Type B pancreatic cell (in vitro differentiated cells): ENCODE measurements at regions not wholly inside any gene's neighbourhood (a gene's known extent, or its start where the extent isn't known, plus 50 kb on each side); places are given as distances from the start of the nearest gene placed in this dataset.

ENCODE experiments used
- DNase-seq: peaks from one replicate; pipeline ENCODE4 v3.0.0; 2021; ENCODE audit warnings: mixed read lengths; ENCODE audit not compliant: unreplicated experiment; ENCODE audit errors: extremely low spot score
- H3K27ac Mint-ChIP-seq: 2 replicates; pipeline ENCODE4 v1.8.0; 2021; ENCODE audit warnings: mild to moderate bottlenecking, mixed read lengths
- H3K27me3 Mint-ChIP-seq: 2 replicates; pipeline ENCODE4 v1.8.0; 2021; ENCODE audit warnings: mixed read lengths
- H3K36me3 Mint-ChIP-seq: 2 replicates; pipeline ENCODE4 v1.8.0; 2021; ENCODE audit warnings: mixed read lengths
- H3K4me1 Mint-ChIP-seq: one replicate; pipeline ENCODE4 v1.8.0; 2021; ENCODE audit warnings: mixed read lengths; ENCODE audit not compliant: unreplicated experiment
- H3K4me3 Mint-ChIP-seq: 2 replicates; pipeline ENCODE4 v1.8.0; 2021; ENCODE audit warnings: mild to moderate bottlenecking, mixed read lengths
- H3K9me3 Mint-ChIP-seq: 2 replicates; pipeline ENCODE4 v1.8.0; 2021; ENCODE audit warnings: mixed read lengths
- TF ChIP-seq, protein P1 (sequence below): fragments of 200-600 bp; sonication (generic); conservative IDR thresholded peaks from 2 replicates; pipeline ENCODE4 v1.5.0; 2021; ENCODE audit warnings: antibody characterized with exemption, mild to moderate bottlenecking

DNA sequence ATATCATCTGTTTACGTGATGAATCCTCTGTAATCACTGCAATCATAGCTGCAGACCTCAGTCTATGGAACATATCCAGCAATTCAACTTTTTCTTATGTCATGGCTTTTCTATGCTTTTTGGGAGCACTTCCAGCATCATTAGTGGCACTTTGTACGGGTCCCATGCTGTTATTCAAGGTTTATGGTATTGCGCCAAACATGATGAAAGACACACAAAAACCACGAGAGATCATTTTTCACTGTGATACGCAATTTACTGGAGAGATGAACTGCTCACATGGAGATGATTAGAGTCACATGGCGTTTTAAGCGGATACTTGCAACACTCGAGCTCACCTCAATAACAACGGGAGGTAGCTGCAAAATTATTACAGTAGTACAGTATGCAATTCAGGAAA lies 2101.7 kb upstream of the PCDH20 start:
- TF ChIP-seq, protein P1, sequence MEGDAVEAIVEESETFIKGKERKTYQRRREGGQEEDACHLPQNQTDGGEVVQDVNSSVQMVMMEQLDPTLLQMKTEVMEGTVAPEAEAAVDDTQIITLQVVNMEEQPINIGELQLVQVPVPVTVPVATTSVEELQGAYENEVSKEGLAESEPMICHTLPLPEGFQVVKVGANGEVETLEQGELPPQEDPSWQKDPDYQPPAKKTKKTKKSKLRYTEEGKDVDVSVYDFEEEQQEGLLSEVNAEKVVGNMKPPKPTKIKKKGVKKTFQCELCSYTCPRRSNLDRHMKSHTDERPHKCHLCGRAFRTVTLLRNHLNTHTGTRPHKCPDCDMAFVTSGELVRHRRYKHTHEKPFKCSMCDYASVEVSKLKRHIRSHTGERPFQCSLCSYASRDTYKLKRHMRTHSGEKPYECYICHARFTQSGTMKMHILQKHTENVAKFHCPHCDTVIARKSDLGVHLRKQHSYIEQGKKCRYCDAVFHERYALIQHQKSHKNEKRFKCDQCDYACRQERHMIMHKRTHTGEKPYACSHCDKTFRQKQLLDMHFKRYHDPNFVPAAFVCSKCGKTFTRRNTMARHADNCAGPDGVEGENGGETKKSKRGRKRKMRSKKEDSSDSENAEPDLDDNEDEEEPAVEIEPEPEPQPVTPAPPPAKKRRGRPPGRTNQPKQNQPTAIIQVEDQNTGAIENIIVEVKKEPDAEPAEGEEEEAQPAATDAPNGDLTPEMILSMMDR: no peak
- H3K9me3 Mint-ChIP-seq: peaks cover 5% of the 10 kb centered on the region
- no peaks in the 10 kb centered on the region for H3K36me3 Mint-ChIP-seq
- no peak overlapping the region for H3K4me3 Mint-ChIP-seq
- H3K27ac Mint-ChIP-seq: no peak overlapping the region
- DNase-seq: no peak
- no peaks in the 10 kb centered on the region for H3K27me3 Mint-ChIP-seq
- peaks cover 4% of the 10 kb centered on the region for H3K4me1 Mint-ChIP-seq

DNA sequence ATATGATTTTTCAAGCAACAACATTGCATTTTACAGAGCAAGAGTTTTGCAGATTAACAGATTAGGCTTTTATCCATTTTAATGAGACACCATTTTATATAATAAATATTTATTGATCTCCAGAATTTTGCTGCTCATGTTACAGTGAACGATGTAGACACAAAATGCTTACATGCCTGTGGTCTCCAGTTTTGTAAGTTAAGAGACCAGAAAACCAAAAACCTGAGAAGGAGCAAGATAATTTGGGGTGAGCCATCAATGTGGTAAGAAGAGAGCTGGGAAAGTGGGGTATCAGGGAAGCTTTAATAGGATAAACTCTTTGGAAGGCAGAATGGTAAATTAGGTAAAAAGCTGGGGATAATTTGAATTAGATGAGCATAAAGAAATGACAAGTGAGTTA lies 2100.5 kb upstream of the PCDH20 start:
- no peaks in the 10 kb centered on the region for H3K36me3 Mint-ChIP-seq
- DNase-seq: no peak
- H3K4me3 Mint-ChIP-seq: no peak overlapping the region
- peaks cover 4% of the 10 kb centered on the region for H3K4me1 Mint-ChIP-seq
- TF ChIP-seq, protein P1: no peak
- H3K27me3 Mint-ChIP-seq: no peaks in the 10 kb centered on the region
- H3K27ac Mint-ChIP-seq: no peak overlapping the region
- peaks cover 5% of the 10 kb centered on the region for H3K9me3 Mint-ChIP-seq

DNA sequence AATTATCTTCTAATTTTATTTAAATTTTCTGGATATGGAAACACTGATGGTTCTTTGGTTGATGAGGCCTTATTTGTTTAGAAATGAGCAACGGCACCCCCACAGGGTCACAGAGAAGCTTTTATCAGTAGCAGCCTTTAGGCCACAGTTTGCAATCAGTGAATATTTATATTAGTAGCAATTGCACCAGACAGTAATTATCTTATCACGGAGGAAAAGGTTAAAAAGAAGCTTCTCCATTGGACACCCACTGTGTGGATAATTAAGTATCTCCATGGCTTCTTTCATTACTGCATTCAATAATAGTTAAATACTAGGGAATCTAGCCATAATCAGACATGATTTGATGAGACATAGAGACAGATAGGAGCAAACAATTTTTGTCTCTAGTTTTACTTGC lies 2099.2 kb upstream of the PCDH20 start:
- no peak for DNase-seq
- Mint-ChIP-seq H3K27me3 (no peaks in the 10 kb centered on the region), H3K4me3 (no peak overlapping the region), H3K27ac (no peak overlapping the region), H3K9me3 (peaks cover 5% of the 10 kb centered on the region), H3K36me3 (no peaks in the 10 kb centered on the region), H3K4me1 (peaks cover 4% of the 10 kb centered on the region)
- TF ChIP-seq, protein P1: no peak

DNA sequence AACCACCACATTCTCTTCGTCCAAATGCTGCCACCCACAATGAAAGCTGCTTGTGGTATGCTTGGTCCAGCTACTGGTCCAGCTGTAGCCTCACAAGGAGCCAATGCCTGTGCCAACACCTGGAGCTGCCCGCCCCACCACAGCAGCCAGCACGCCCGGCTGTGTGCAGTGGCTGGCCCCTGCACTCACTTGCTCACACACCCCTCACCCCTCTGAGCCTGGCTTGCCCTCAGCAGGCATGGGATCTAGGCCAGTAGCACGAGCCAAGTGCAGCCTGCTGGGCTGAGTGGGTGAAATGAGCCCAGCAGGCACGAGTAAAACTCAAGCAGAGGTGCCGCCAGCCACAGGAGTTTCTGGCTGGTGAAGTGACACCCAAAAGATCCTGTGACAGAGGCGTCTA lies 2096.4 kb upstream of the PCDH20 start:
- no peak overlapping the region for H3K27ac Mint-ChIP-seq
- H3K4me3 Mint-ChIP-seq: no peak overlapping the region
- TF ChIP-seq, protein P1: no peak
- no peaks in the 10 kb centered on the region for H3K27me3 Mint-ChIP-seq
- peaks cover 3% of the 10 kb centered on the region for H3K9me3 Mint-ChIP-seq
- DNase-seq: no peak
- no peaks in the 10 kb centered on the region for H3K36me3 Mint-ChIP-seq
- H3K4me1 Mint-ChIP-seq: no peaks in the 10 kb centered on the region

DNA sequence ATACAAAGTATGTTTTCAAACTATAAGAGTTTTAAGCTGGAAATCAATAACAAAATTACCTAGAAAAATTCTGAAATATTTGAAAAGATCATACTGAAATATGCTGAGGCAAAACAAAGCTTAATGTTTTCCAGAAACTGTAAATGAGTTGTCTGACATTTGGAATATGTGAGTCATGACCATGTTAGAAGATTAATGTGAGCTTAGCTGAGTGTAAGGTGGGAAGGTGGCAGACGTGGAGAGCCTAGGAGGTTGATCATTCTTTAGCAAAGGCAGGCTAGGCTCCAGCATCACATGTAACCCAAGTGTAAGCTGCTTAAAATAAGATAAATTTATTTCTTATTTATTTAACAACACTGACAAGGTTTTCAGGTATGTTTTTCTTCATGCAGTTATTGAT lies 2086.1 kb upstream of the PCDH20 start:
- TF ChIP-seq, protein P1: no peak
- peaks cover 6% of the 10 kb centered on the region for H3K4me1 Mint-ChIP-seq
- H3K4me3 Mint-ChIP-seq: no peak overlapping the region
- peaks cover 4% of the 10 kb centered on the region for H3K36me3 Mint-ChIP-seq
- H3K27me3 Mint-ChIP-seq: no peaks in the 10 kb centered on the region
- no peak for DNase-seq
- peaks cover 8% of the 10 kb centered on the region for H3K9me3 Mint-ChIP-seq
- H3K27ac Mint-ChIP-seq: no peak overlapping the region

DNA sequence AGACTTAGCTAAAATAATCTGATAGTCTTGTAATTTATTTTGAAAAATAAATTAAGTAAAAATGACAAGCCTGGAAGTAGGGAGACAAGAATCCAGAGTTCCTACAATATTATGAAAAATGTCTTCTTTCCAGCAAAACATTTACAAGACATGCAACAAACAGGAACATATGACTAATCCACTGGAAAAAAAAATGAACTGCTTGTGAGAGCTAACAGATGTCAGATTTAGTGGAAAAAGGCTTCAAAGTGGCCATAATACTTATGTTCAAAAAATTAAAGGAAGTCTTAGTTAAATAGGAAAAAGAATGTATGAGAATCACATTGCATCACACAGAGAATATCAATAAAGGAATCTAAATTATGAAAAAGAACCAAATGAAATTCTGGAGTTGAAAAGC lies 2082.0 kb upstream of the PCDH20 start:
- Mint-ChIP-seq H3K4me1 (peaks cover 6% of the 10 kb centered on the region), H3K27ac (no peak overlapping the region)

More for the DNA sequence above, 2082.0 kb upstream of the PCDH20 start:
- H3K9me3 Mint-ChIP-seq: peaks cover 23% of the 10 kb centered on the region
- no peak for DNase-seq
- TF ChIP-seq, protein P1: no peak
- no peaks in the 10 kb centered on the region for H3K27me3 Mint-ChIP-seq
- H3K36me3 Mint-ChIP-seq: peaks cover 4% of the 10 kb centered on the region
- H3K4me3 Mint-ChIP-seq: no peak overlapping the region
